HepG2 (cell line): ENCODE measurements at regions not wholly inside any gene's neighbourhood (a gene's known extent, or its start where the extent isn't known, plus 50 kb on each side); places are given as distances from the start of the nearest gene placed in this dataset.

Experiments
- ARNT ChIP-seq: fragments of 450-650 bp; IDR thresholded peaks from 2 replicates; pipeline ENCODE4 v1.6.1; 2017
- CEBPB ChIP-seq: IDR thresholded peaks from 2 replicates; pipeline ENCODE4 v1.6.1; 2011; ENCODE audit warnings: low read depth, low read length, improper control_type of control experiment, borderline replicate concordance
- ELF4 ChIP-seq: sonication (generic); formaldehyde crosslinking; IDR thresholded peaks from 2 replicates; pipeline ENCODE4 v1.5.0; 2020; ENCODE audit warnings: missing genetic modification reagents, mild to moderate bottlenecking, moderate library complexity, borderline replicate concordance
- FOXJ3 ChIP-seq: sonication (generic); formaldehyde crosslinking; IDR thresholded peaks from 2 replicates; pipeline ENCODE4 v1.4.0; 2020; ENCODE audit warnings: missing genetic modification reagents, mild to moderate bottlenecking, borderline replicate concordance
- HDAC2 ChIP-seq: sonication (generic); formaldehyde crosslinking; IDR thresholded peaks from 2 replicates; pipeline ENCODE4 v1.4.0; 2020; ENCODE audit warnings: missing genetic modification reagents
- PAXIP1 ChIP-seq: sonication (generic); formaldehyde crosslinking; conservative IDR thresholded peaks from 2 replicates; pipeline ENCODE4 v1.4.0; 2020; ENCODE audit warnings: mild to moderate bottlenecking, missing genetic modification reagents, moderate library complexity
- SALL1 ChIP-seq: sonication (generic); formaldehyde crosslinking; IDR thresholded peaks from 2 replicates; pipeline ENCODE4 v1.8.0; 2022; ENCODE audit warnings: mild to moderate bottlenecking, missing genetic modification reagents
- SKI ChIP-seq: fragments of 450-650 bp; IDR thresholded peaks from one replicate; pipeline ENCODE4 v1.6.1; 2018; ENCODE audit warnings: mild to moderate bottlenecking; ENCODE audit not compliant: partially characterized antibody
- TFDP1 ChIP-seq: IDR thresholded peaks from 2 replicates; pipeline ENCODE4 v1.6.1; 2016; ENCODE audit warnings: missing compliant biosample characterization, missing genetic modification reagents, borderline replicate concordance
- TMF1 ChIP-seq: sonication (generic); formaldehyde crosslinking; IDR thresholded peaks from 2 replicates; pipeline ENCODE4 v1.8.1; 2022; ENCODE audit warnings: low read depth, missing genetic modification reagents
- ZHX1 ChIP-seq: sonication (generic); formaldehyde crosslinking; IDR thresholded peaks from 2 replicates; pipeline ENCODE4 v1.8.1; 2022; ENCODE audit warnings: low read depth, mild to moderate bottlenecking, missing genetic modification reagents
- ZNF276 ChIP-seq: sonication (generic); formaldehyde crosslinking; IDR thresholded peaks from 2 replicates; pipeline ENCODE4 v1.4.0; 2020; ENCODE audit warnings: mild to moderate bottlenecking, low read depth, missing genetic modification reagents
- ZNF3 ChIP-seq: IDR thresholded peaks from 2 replicates; pipeline ENCODE4 v1.7.0; 2017; ENCODE audit warnings: inconsistent platforms
- ZNF367 ChIP-seq: sonication (generic); formaldehyde crosslinking; IDR thresholded peaks from 2 replicates; pipeline ENCODE4 v1.4.0; 2020; ENCODE audit warnings: missing genetic modification reagents, borderline replicate concordance
- ZNF543 ChIP-seq: sonication (generic); formaldehyde crosslinking; IDR thresholded peaks from 2 replicates; pipeline ENCODE4 v1.4.0; 2020; ENCODE audit warnings: mild to moderate bottlenecking, missing genetic modification reagents
- ZNF556 ChIP-seq: sonication (generic); formaldehyde crosslinking; IDR thresholded peaks from 2 replicates; pipeline ENCODE4 v1.4.0; 2020; ENCODE audit warnings: mild to moderate bottlenecking, missing genetic modification reagents, borderline replicate concordance
- ZNF564 ChIP-seq: sonication (generic); formaldehyde crosslinking; IDR thresholded peaks from 2 replicates; pipeline ENCODE4 v1.8.1; 2023; ENCODE audit warnings: mild to moderate bottlenecking, missing genetic modification reagents
- ZSCAN5A ChIP-seq: sonication (generic); formaldehyde crosslinking; IDR thresholded peaks from 2 replicates; pipeline ENCODE4 v1.8.0; 2022; ENCODE audit warnings: mild to moderate bottlenecking, missing genetic modification reagents, borderline replicate concordance

- TF ChIP-seq ZNF543 (CRISPR knock-in tag) (peak; percentile 86; the same call in 1 of the 2 replicates), ZNF556 (CRISPR knock-in tag) (peak; percentile 64; the same call in 1 of the 2 replicates), PAXIP1 (CRISPR knock-in tag) (peak; percentile 74), SKI (peak; percentile 83), ZSCAN5A (CRISPR knock-in tag) (no peak; the same call in 1 of the 2 replicates), ZHX1 (peak; percentile 58; the same call in 1 of the 2 replicates), ZNF3 (CRISPR knock-in tag) (no peak), FOXJ3 (CRISPR knock-in tag) (peak; percentile 65; the same call in 1 of the 2 replicates), TFDP1 (CRISPR knock-in tag) (peak; percentile 91), ZNF564 (CRISPR knock-in tag) (peak; percentile 72; the same call in 1 of the 2 replicates), ARNT (no peak), HDAC2 (CRISPR knock-in tag) (peak; percentile 78; the same call in 1 of the 2 replicates), TMF1 (CRISPR knock-in tag) (no peak), ELF4 (CRISPR knock-in tag) (no peak), ZNF367 (CRISPR knock-in tag) (no peak; the same call in 1 of the 2 replicates), ZNF276 (peak; percentile 65; the same call in 1 of the 2 replicates), CEBPB (peak; percentile 97), SALL1 (peak; percentile 85)
Observed at GRCh38 chr6:156719720-156720563, 57.2 kb upstream of the ARID1B start (continued).
